Neural cell (in vitro differentiated cells): ENCODE measurements at regions not wholly inside any gene's neighbourhood (a gene's known extent, or its start where the extent isn't known, plus 50 kb on each side); places are given as distances from the start of the nearest gene placed in this dataset.

Experiments used
- H2AFZ ChIP-seq: fragments of 200-600, 300-800 bp; sonication (generic), shearing (Covaris generic); 2 replicates; pipeline ENCODE4 v1.6.0; 2014; ENCODE audit warnings: low read depth, mild to moderate bottlenecking, antibody characterized with exemption, low read length, moderate library complexity
- H3F3A ChIP-seq: fragments of 200-600 bp; shearing (Covaris generic); 2 replicates; pipeline ENCODE4 v1.6.1; 2016; ENCODE audit warnings: mild to moderate bottlenecking, moderate library complexity, mixed read lengths, antibody characterized with exemption, low read length; ENCODE audit not compliant: insufficient read depth, poor library complexity, severe bottlenecking
- H3K27ac ChIP-seq: fragments of 200-600, 300-800 bp; sonication (generic), shearing (Covaris generic); 2 replicates; pipeline ENCODE4 v1.5.1; 2014; ENCODE audit warnings: mild to moderate bottlenecking, low read length, moderate library complexity
- H3K27me3 ChIP-seq: fragments of 300-800, 200-600 bp; sonication (generic), shearing (Covaris generic); 2 replicates; pipeline ENCODE4 v1.6.0; 2014; ENCODE audit warnings: mild to moderate bottlenecking, low read depth, low read length, moderate library complexity; ENCODE audit not compliant: insufficient read depth
- H3K36me3 ChIP-seq: fragments of 300-800, 200-600 bp; sonication (generic), shearing (Covaris generic); 2 replicates; pipeline ENCODE4 v1.5.1; 2014; ENCODE audit warnings: mild to moderate bottlenecking, antibody characterized with exemption, low read length, moderate library complexity; ENCODE audit not compliant: insufficient read depth
- H3K4me2 ChIP-seq: fragments of 300-800, 200-600 bp; sonication (generic), shearing (Covaris generic); 2 replicates; pipeline ENCODE4 v1.6.0; 2014; ENCODE audit warnings: mild to moderate bottlenecking, low read length
- H3K4me3 ChIP-seq: fragments of 300-800, 200-600 bp; sonication (generic), shearing (Covaris generic); 2 replicates; pipeline ENCODE4 v1.5.1; 2014; ENCODE audit warnings: mild to moderate bottlenecking, low read length, moderate library complexity
- H3K79me2 ChIP-seq: fragments of 200-600 bp; shearing (Covaris generic); replicated peaks from 2 replicates; pipeline ENCODE4 v1.6.0; 2014; ENCODE audit warnings: mild to moderate bottlenecking, low read length, moderate library complexity; ENCODE audit not compliant: insufficient read depth
- H3K9ac ChIP-seq: fragments of 300-800, 200-600 bp; sonication (generic), shearing (Covaris generic); 2 replicates; pipeline ENCODE4 v1.6.1; 2016; ENCODE audit warnings: mild to moderate bottlenecking, low read length, mixed read lengths
- H3K9me2 ChIP-seq: fragments of 200-600 bp; shearing (Covaris generic); 2 replicates; pipeline ENCODE4 v1.6.1; 2016; ENCODE audit warnings: mild to moderate bottlenecking, low read length, mixed read lengths; ENCODE audit not compliant: insufficient read depth
- H3K9me3 ChIP-seq: fragments of 200-600, 300-800 bp; sonication (generic), shearing (Covaris generic); 2 replicates; pipeline ENCODE4 v1.6.1; 2016; ENCODE audit warnings: mild to moderate bottlenecking, mixed run types, low read length, moderate library complexity, mixed read lengths
- H4K20me1 ChIP-seq: fragments of 200-600 bp; shearing (Covaris generic); 2 replicates; pipeline ENCODE4 v1.6.1; 2016; ENCODE audit warnings: mild to moderate bottlenecking, mixed run types; ENCODE audit not compliant: insufficient read depth
- EP300 ChIP-seq: fragments of 450-650 bp; conservative IDR thresholded peaks from 2 replicates; pipeline ENCODE4 v1.6.1; 2014; ENCODE audit warnings: antibody characterized with exemption, mild to moderate bottlenecking, moderate library complexity; ENCODE audit not compliant: poor library complexity, severe bottlenecking
- EZH2 ChIP-seq: fragments of 200-600, 300-800 bp; shearing (Covaris generic), sonication (generic); IDR thresholded peaks from 2 replicates; pipeline ENCODE4 v1.6.1; 2014; ENCODE audit warnings: antibody characterized with exemption, low read length, borderline replicate concordance, mild to moderate bottlenecking; ENCODE audit not compliant: insufficient read depth, poor library complexity, severe bottlenecking
- MXI1 ChIP-seq: fragments of 450-650 bp; conservative IDR thresholded peaks from 2 replicates; pipeline ENCODE4 v1.6.1; 2014; ENCODE audit warnings: antibody characterized with exemption, mild to moderate bottlenecking; ENCODE audit not compliant: poor library complexity, severe bottlenecking
- POLR2AphosphoS5 ChIP-seq: IDR thresholded peaks from 2 replicates; pipeline ENCODE4 v1.6.1; 2012
- RAD21 ChIP-seq: fragments of 450-650 bp; conservative IDR thresholded peaks from 2 replicates; pipeline ENCODE4 v1.6.1; 2014; ENCODE audit warnings: antibody characterized with exemption, mild to moderate bottlenecking, moderate library complexity
- SMC3 ChIP-seq: fragments of 450-650 bp; conservative IDR thresholded peaks from 2 replicates; pipeline ENCODE4 v1.6.1; 2014; ENCODE audit warnings: antibody characterized with exemption, mild to moderate bottlenecking, moderate library complexity; ENCODE audit not compliant: poor library complexity
- TAF1 ChIP-seq: IDR thresholded peaks from 2 replicates; pipeline ENCODE4 v1.6.1; 2012; ENCODE audit warnings: low read depth
- TF ChIP-seq, protein P1 (sequence below): IDR thresholded peaks from 2 replicates; pipeline ENCODE4 v1.6.1; 2012; ENCODE audit warnings: borderline replicate concordance
- TF ChIP-seq, protein P2 (sequence below): fragments of 450-650 bp; IDR thresholded peaks from 2 replicates; pipeline ENCODE4 v1.5.1; 2014; ENCODE audit warnings: antibody characterized with exemption, mild to moderate bottlenecking, moderate library complexity; ENCODE audit not compliant: poor library complexity, severe bottlenecking

DNA sequence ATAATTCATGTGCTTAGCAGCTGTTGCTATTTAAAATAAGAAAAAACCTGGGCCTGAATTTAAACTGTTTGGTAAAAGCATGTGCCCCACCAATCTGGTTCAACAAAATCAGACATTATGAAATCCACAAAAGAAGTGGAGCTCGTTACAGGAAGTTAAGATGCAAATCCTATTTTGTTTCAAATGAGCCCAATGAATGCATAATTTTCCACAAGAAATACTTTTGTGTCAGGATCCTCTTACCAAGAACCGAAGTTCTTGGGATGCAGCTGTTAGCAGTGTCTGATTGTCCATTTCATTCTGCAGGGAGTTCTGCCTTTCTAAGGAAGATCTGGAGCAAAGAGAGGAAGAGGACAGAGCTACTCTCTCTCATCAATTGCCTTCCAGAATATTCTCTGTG lies 105.7 kb upstream of the RBBP6 start:
- H3K27ac ChIP-seq, result no peak overlapping the region
- H3K9ac ChIP-seq, result no peak overlapping the region
- no peaks in the 10 kb centered on the region for H3K9me3 ChIP-seq
- H2AFZ ChIP-seq, result no peak overlapping the region
- H3K36me3 ChIP-seq, result no peaks in the 10 kb centered on the region
- H3F3A ChIP-seq, result no peaks in the 10 kb centered on the region
- no peaks in the 10 kb centered on the region for H4K20me1 ChIP-seq
- no peak overlapping the region for H3K4me2 ChIP-seq
- TF ChIP-seq EZH2 (no peak), MXI1 (no peak), POLR2AphosphoS5 (no peak), SMC3 (no peak), TAF1 (no peak), EP300 (no peak), RAD21 (no peak)
- TF ChIP-seq, protein P1, sequence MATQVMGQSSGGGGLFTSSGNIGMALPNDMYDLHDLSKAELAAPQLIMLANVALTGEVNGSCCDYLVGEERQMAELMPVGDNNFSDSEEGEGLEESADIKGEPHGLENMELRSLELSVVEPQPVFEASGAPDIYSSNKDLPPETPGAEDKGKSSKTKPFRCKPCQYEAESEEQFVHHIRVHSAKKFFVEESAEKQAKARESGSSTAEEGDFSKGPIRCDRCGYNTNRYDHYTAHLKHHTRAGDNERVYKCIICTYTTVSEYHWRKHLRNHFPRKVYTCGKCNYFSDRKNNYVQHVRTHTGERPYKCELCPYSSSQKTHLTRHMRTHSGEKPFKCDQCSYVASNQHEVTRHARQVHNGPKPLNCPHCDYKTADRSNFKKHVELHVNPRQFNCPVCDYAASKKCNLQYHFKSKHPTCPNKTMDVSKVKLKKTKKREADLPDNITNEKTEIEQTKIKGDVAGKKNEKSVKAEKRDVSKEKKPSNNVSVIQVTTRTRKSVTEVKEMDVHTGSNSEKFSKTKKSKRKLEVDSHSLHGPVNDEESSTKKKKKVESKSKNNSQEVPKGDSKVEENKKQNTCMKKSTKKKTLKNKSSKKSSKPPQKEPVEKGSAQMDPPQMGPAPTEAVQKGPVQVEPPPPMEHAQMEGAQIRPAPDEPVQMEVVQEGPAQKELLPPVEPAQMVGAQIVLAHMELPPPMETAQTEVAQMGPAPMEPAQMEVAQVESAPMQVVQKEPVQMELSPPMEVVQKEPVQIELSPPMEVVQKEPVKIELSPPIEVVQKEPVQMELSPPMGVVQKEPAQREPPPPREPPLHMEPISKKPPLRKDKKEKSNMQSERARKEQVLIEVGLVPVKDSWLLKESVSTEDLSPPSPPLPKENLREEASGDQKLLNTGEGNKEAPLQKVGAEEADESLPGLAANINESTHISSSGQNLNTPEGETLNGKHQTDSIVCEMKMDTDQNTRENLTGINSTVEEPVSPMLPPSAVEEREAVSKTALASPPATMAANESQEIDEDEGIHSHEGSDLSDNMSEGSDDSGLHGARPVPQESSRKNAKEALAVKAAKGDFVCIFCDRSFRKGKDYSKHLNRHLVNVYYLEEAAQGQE, result no peak
- TF ChIP-seq, protein P2, sequence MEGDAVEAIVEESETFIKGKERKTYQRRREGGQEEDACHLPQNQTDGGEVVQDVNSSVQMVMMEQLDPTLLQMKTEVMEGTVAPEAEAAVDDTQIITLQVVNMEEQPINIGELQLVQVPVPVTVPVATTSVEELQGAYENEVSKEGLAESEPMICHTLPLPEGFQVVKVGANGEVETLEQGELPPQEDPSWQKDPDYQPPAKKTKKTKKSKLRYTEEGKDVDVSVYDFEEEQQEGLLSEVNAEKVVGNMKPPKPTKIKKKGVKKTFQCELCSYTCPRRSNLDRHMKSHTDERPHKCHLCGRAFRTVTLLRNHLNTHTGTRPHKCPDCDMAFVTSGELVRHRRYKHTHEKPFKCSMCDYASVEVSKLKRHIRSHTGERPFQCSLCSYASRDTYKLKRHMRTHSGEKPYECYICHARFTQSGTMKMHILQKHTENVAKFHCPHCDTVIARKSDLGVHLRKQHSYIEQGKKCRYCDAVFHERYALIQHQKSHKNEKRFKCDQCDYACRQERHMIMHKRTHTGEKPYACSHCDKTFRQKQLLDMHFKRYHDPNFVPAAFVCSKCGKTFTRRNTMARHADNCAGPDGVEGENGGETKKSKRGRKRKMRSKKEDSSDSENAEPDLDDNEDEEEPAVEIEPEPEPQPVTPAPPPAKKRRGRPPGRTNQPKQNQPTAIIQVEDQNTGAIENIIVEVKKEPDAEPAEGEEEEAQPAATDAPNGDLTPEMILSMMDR, result no peak
- no peaks in the 10 kb centered on the region for H3K27me3 ChIP-seq
- no peaks in the 10 kb centered on the region for H3K79me2 ChIP-seq
- H3K9me2 ChIP-seq, result no peaks in the 10 kb centered on the region
- H3K4me3 ChIP-seq, result no peak overlapping the region

DNA sequence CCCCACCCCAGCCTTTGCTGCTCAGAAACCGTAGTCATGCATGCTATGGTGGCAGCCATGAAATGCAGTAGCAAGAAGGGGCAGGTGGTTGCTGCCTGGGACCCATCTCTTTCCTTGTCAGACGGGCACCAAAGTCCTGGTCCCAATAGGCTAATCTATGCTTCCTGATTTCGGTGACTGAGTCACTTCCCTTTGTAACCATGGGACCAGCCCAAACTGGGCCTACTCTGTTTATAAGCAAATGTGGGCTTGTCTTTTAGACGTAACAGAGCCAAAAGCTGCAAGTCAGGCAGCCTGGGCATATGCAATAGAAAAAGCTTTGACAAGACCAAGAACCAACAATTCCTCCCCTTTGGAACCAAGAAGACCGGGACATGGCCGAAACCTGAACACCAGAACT lies 99.1 kb upstream of the RBBP6 start:
- H3K79me2 ChIP-seq, result no peaks in the 10 kb centered on the region
- H2AFZ ChIP-seq, result no peak overlapping the region
- H3F3A ChIP-seq, result no peaks in the 10 kb centered on the region
- H3K27ac ChIP-seq, result no peak overlapping the region
- no peak for TF ChIP-seq RAD21
- H3K4me3 ChIP-seq, result no peak overlapping the region
- no peaks in the 10 kb centered on the region for H4K20me1 ChIP-seq
- no peak overlapping the region for H3K4me2 ChIP-seq
- H3K9me3 ChIP-seq, result no peaks in the 10 kb centered on the region
- no peaks in the 10 kb centered on the region for H3K36me3 ChIP-seq
- H3K27me3 ChIP-seq, result no peaks in the 10 kb centered on the region
- H3K9ac ChIP-seq, result no peak overlapping the region
- no peaks in the 10 kb centered on the region for H3K9me2 ChIP-seq

DNA sequence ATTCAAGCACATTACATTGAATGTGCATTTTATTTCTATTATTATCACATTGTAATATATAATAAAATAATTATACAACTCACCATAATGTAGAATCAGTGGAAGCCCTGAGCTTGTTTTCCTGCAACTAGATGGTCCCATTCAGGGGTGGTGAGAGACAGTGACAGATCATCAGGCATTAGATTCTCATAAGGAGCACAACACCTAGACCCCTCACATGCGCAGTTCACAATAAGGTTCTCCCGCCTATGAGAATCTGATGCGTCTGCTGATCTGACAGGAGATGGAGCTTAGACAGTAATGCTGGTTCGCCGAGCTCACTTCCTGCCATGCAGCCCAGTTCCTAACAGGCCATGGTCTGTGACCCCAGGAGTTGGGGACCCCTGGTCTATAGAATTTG lies 96.7 kb upstream of the RBBP6 start:
- Histone ChIP-seq H4K20me1 (no peaks in the 10 kb centered on the region), H3K4me3 (no peak overlapping the region), H3K27ac (no peak overlapping the region), H3K9me2 (no peaks in the 10 kb centered on the region), H3K27me3 (no peaks in the 10 kb centered on the region), H3K9me3 (no peaks in the 10 kb centered on the region), H3K36me3 (no peaks in the 10 kb centered on the region), H2AFZ (no peak overlapping the region), H3K9ac (no peak overlapping the region), H3K79me2 (no peaks in the 10 kb centered on the region), H3K4me2 (no peak overlapping the region), H3F3A (no peaks in the 10 kb centered on the region)
- TF ChIP-seq, protein P1, result no peak
- TF ChIP-seq, protein P2, result no peak
- TF ChIP-seq EP300 (no peak), POLR2AphosphoS5 (no peak), EZH2 (no peak), TAF1 (no peak), RAD21 (no peak), SMC3 (no peak), MXI1 (no peak)
